Uterus (tissue), 2 donors: ENCODE measurements at regions not wholly inside any gene's neighbourhood (a gene's known extent, or its start where the extent isn't known, plus 50 kb on each side); places are given as distances from the start of the nearest gene placed in this dataset.

Source experiments
- CTCF ChIP-seq, 4 experiments: fragments of 200-600 bp in 2 of 4; fragments of 450-650 bp in 2 of 4; sonication (generic) in 2 of 4; IDR thresholded peaks; one replicate each; pipeline ENCODE4 v1.5.1; 2016 to 2019; ENCODE audit warnings: antibody characterized with exemption in 4 of 4, mild to moderate bottlenecking in 2 of 4, moderate library complexity in 1 of 4
- POLR2A ChIP-seq, 2 donors: fragments of 450-650 bp; IDR thresholded peaks; one replicate each; pipeline ENCODE4 v1.6.1; 2016; ENCODE audit warnings: antibody characterized with exemption in 2 of 2, mild to moderate bottlenecking in 1 of 2, moderate library complexity in 1 of 2

DNA sequence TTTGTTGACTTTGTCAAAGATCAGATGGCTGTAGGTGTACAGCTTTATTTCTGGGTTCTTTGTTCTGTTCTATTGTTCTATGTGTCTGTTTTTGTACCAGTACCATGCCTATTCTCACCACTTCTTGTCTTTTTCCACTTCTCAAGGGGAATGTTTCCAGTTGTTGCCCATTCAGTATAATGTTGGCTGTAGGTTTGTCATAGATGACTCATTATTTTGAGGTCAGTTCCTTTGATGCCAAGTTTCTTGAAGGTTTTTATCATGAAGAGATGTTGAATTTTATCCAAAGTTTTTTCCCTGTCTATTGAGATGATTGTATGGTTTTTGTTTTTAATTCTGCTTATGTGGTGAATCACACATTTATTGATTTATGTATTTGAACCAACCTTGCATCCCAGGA, 216.7 kb upstream of the RNF32 start:
- TF ChIP-seq CTCF (IDR thresholded peaks at IDR 0.05) (no peak), POLR2A (IDR thresholded peaks at IDR 0.05) (no peak)
